ENCODE measurements at regions not wholly inside any gene's neighbourhood (a gene's known extent, or its start where the extent isn't known, plus 50 kb on each side); places are given as distances from the start of the nearest gene placed in this dataset.
"Not testable (repeated sequence)": the region's sequence is repeated elsewhere in the genome, so short reads cannot be mapped to it uniquely, and the experiment has no call there.

DNA sequence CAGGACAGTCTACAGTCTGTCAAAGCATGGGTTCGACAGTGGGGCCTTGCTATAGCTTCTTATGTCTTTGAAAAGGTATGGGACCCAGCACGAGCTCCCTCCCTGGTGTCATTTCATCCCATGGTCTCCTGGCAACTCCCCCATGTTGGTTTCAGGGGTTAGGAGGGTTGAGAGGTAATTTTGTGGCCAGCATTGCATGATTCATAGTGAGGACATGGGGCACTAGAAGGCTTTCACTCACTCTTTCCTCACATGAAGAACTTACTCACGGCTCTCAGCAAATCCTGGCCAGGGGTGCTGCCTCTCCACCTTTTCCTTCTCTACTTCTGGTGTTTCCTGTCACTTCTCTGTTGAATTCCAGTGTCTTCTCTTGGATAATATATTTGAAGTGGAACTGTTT, 134.7 kb upstream of the TNPO1 start:
- Histone ChIP-seq H3K27ac (no peak overlapping the region), H3K9me3 (peaks cover 0 to 16% of the 10 kb centered on the region in 2 donors), H3K27me3 (no peaks in the 10 kb centered on the region), H3K36me3 (no peaks in the 10 kb centered on the region), H3K4me3 (no peak overlapping the region), H3K4me1 (no peaks in the 10 kb centered on the region)
- TF ChIP-seq, protein P1, sequence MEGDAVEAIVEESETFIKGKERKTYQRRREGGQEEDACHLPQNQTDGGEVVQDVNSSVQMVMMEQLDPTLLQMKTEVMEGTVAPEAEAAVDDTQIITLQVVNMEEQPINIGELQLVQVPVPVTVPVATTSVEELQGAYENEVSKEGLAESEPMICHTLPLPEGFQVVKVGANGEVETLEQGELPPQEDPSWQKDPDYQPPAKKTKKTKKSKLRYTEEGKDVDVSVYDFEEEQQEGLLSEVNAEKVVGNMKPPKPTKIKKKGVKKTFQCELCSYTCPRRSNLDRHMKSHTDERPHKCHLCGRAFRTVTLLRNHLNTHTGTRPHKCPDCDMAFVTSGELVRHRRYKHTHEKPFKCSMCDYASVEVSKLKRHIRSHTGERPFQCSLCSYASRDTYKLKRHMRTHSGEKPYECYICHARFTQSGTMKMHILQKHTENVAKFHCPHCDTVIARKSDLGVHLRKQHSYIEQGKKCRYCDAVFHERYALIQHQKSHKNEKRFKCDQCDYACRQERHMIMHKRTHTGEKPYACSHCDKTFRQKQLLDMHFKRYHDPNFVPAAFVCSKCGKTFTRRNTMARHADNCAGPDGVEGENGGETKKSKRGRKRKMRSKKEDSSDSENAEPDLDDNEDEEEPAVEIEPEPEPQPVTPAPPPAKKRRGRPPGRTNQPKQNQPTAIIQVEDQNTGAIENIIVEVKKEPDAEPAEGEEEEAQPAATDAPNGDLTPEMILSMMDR (IDR thresholded peaks at IDR 0.05), result no peak
- DNase-seq (ENCODE audit: low spot score), result no peak

DNA sequence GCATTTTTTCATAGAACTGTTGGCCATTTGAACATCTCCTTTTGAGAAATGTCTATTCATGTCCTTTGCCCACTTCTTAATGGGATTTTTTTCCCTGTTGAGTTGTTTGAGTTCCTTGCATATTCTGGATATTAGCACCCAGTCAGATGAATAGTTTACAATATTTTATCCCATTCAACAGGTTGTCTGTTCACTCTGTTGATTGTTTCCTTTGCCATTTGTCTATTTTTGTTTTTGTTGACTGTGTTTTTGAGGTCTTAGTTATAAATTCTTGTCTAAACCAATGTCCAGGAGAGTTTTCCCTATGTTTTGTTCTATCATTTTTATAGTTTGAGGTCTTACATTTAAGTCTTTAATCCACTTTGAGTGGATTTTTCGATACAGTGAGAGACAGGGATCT, 139.0 kb upstream of the TNPO1 start:
- no peak overlapping the region for H3K27ac ChIP-seq
- H3K36me3 ChIP-seq, result no peaks in the 10 kb centered on the region
- TF ChIP-seq, protein P1 (IDR thresholded peaks at IDR 0.05), result no peak
- H3K4me3 ChIP-seq, result no peak overlapping the region
- no peaks in the 10 kb centered on the region for H3K27me3 ChIP-seq
- H3K4me1 ChIP-seq, result no peaks in the 10 kb centered on the region
- DNase-seq (ENCODE audit: low spot score), result no peak
- H3K9me3 ChIP-seq, result peaks cover 0 to 12% of the 10 kb centered on the region in 2 donors

DNA sequence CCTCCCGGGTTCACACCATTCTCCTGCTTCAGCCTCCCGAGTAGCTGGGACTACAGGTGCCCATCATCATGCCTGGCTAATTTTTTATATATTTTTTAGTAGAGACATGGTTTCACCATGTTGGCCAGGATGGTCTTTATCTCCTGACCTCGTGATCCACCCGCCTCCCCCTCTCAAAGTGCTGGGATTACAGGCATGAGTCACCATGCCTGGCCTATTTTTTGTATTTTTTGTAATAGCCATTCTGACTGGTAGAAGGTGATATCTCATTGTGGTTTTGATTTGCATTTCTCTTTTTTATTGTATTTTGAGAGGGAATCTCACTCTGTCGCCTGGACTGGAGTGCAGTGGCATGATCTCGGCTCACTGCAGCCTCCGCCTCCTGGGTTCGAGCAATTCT, 139.6 kb upstream of the TNPO1 start:
- not testable (repeated sequence) for DNase-seq (ENCODE audit: low spot score); H3K36me3 ChIP-seq; H3K4me1 ChIP-seq; H3K9me3 ChIP-seq; H3K4me3 ChIP-seq; H3K27me3 ChIP-seq; H3K27ac ChIP-seq

DNA sequence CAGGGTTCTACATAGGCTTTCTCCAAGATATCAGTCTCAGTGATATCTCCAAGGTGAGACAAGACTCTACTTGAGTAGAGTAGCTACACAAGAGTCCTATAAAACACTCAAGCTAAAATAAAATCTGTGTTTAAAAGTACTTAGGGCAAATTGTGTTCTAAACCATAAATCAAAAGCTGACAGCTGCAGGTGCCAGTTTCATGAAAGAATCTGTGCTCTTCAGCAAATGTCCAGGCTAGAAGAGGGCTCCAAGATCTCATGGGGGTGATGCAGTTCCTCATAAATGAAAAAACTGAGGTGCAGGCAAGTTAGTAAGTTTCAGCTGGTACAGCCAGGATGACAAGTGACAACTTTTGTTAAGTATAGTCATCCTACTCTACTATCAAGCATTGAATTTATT, 142.8 kb upstream of the TNPO1 start:
- H3K27ac ChIP-seq, result no peak overlapping the region
- no peak for DNase-seq (ENCODE audit: low spot score)
- H3K9me3 ChIP-seq, result peaks cover 0 to 9% of the 10 kb centered on the region in 2 donors
- H3K27me3 ChIP-seq, result no peaks in the 10 kb centered on the region
- no peak overlapping the region for H3K4me3 ChIP-seq
- H3K36me3 ChIP-seq, result no peaks in the 10 kb centered on the region
- TF ChIP-seq, protein P1 (IDR thresholded peaks at IDR 0.05), result no peak
- no peaks in the 10 kb centered on the region for H3K4me1 ChIP-seq

DNA sequence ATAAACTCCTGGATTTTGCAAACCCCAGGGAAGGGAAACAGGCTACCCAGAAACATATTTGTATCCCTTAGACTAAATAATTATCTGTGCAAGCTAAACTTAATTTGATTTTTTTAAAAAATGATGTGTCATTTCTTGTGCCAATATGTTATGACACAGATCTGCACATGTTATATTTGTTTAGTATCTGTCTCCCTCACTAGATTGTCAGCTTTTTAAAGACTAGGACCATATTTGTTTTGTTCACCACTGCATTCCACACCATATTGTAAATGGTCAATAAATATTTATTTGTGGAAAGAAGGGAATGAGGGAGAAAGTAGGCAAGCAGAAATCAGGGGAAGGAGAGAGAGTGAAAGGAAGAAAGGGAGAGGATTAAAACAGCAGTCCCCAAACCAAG, 143.3 kb upstream of the TNPO1 start:
- H3K27ac ChIP-seq, result no peak overlapping the region
- H3K4me3 ChIP-seq, result no peak overlapping the region
- no peak for DNase-seq (ENCODE audit: low spot score)
- TF ChIP-seq, protein P1 (IDR thresholded peaks at IDR 0.05), result no peak
- H3K9me3 ChIP-seq, result peaks cover 0 to 6% of the 10 kb centered on the region in 2 donors
- H3K4me1 ChIP-seq, result no peaks in the 10 kb centered on the region
- H3K27me3 ChIP-seq, result no peaks in the 10 kb centered on the region
- H3K36me3 ChIP-seq, result no peaks in the 10 kb centered on the region

DNA sequence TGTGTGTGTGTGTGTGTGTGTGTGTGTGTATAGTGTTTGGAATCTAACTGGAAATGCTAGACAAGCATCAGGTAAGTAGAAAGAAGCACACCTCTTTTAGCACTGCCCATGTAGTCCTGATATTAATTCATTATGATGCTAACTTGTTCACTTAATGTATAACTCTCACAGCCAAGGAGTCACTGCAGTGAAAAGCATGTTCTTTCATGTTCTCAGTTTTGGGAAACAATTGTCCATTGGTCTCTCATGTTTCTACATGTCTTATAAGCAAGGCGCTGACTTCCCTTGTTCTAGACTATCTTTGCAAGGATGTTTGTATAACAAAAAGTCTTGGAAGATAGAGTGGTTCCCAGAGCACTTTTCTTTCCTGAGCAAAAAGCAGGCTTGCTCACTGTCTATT, 148.8 kb upstream of the TNPO1 start:
- Histone ChIP-seq H3K4me1 (no peaks in the 10 kb centered on the region), H3K9me3 (no peaks in the 10 kb centered on the region), H3K27ac (no peak overlapping the region), H3K27me3 (no peaks in the 10 kb centered on the region), H3K4me3 (no peak overlapping the region), H3K36me3 (no peaks in the 10 kb centered on the region)
- TF ChIP-seq, protein P1 (IDR thresholded peaks at IDR 0.05), result no peak
- no peak for DNase-seq (ENCODE audit: low spot score)
